ENCODE measurements at regions not wholly inside any gene's neighbourhood (a gene's known extent, or its start where the extent isn't known, plus 50 kb on each side); places are given as distances from the start of the nearest gene placed in this dataset.

- Mint-ChIP-seq H3K9me3 (no peaks in the 10 kb centered on the region), H3K27me3 (ENCODE audit: insufficient read depth) (no peaks in the 10 kb centered on the region), H3K36me3 (ENCODE audit: low read depth) (no peaks in the 10 kb centered on the region), H3K4me1 (no peaks in the 10 kb centered on the region), H3K27ac (no peak overlapping the region), H3K4me3 (no peak overlapping the region)
- H3K4me3 ChIP-seq (ENCODE audit: low read length), result no peak overlapping the region
- DNase-seq, result no peak
- no peaks in the 10 kb centered on the region for H3K9me3 ChIP-seq (ENCODE audit: control insufficient read depth, low read length)
- no peaks in the 10 kb centered on the region for H3K4me1 ChIP-seq (ENCODE audit: control insufficient read depth, insufficient read depth, low read length)
- TF ChIP-seq CTCF (conservative IDR thresholded peaks at IDR 0.05), result no peak
- H3K36me3 ChIP-seq (ENCODE audit: control insufficient read depth, insufficient read depth, low read length), result no peaks in the 10 kb centered on the region
- H3K27ac ChIP-seq (ENCODE audit: low read depth, low read length), result no peak overlapping the region
- WGBS, 2 experiments (ENCODE audit: insufficient coverage in 1 of 2, insufficient read length in 1 of 2), result 84 to 100% methylated on average over 1 of the region's 1 CpG
- H3K9ac ChIP-seq (ENCODE audit: extremely low read depth, low read length, poor library complexity, severe bottlenecking), result no peak overlapping the region
- no peaks in the 10 kb centered on the region for H3K27me3 ChIP-seq (ENCODE audit: control insufficient read depth, insufficient read depth, low read length, poor library complexity, severe bottlenecking)
Measured at GRCh38 chr7:82701949-82702348, 258.4 kb upstream of the CACNA2D1 start.

- H3K27ac Mint-ChIP-seq, result no peak overlapping the region
- H3K4me1 Mint-ChIP-seq, result no peaks in the 10 kb centered on the region
- WGBS, 2 experiments (ENCODE audit: insufficient coverage in 1 of 2, insufficient read length in 1 of 2), result 80 to 89% methylated on average over 1 to 2 of the region's 2 CpGs
- no peak overlapping the region for H3K4me3 Mint-ChIP-seq
- Histone ChIP-seq H3K36me3 (ENCODE audit: control insufficient read depth, insufficient read depth, low read length) (no peaks in the 10 kb centered on the region), H3K27ac (ENCODE audit: low read depth, low read length) (no peak overlapping the region), H3K9ac (ENCODE audit: extremely low read depth, low read length, poor library complexity, severe bottlenecking) (no peak overlapping the region), H3K4me1 (ENCODE audit: control insufficient read depth, insufficient read depth, low read length) (no peaks in the 10 kb centered on the region), H3K9me3 (ENCODE audit: control insufficient read depth, low read length) (no peaks in the 10 kb centered on the region), H3K27me3 (ENCODE audit: control insufficient read depth, insufficient read depth, low read length, poor library complexity, severe bottlenecking) (no peaks in the 10 kb centered on the region), H3K4me3 (ENCODE audit: low read length) (no peak overlapping the region)
- no peaks in the 10 kb centered on the region for H3K9me3 Mint-ChIP-seq
- H3K27me3 Mint-ChIP-seq (ENCODE audit: insufficient read depth), result no peaks in the 10 kb centered on the region
- H3K36me3 Mint-ChIP-seq (ENCODE audit: low read depth), result no peaks in the 10 kb centered on the region
- no peak for TF ChIP-seq CTCF (conservative IDR thresholded peaks at IDR 0.05)
- DNase-seq, result no peak
Measured at GRCh38 chr7:82700741-82701140, 257.2 kb upstream of the CACNA2D1 start.

- no peaks in the 10 kb centered on the region for H3K36me3 ChIP-seq (ENCODE audit: control insufficient read depth, insufficient read depth, low read length)
- no peaks in the 10 kb centered on the region for H3K27me3 ChIP-seq (ENCODE audit: control insufficient read depth, insufficient read depth, low read length, poor library complexity, severe bottlenecking)
- no peak for TF ChIP-seq CTCF (conservative IDR thresholded peaks at IDR 0.05)
- 80 to 83% methylated on average over 1 to 3 of the region's 3 CpGs for WGBS, 2 experiments (ENCODE audit: insufficient coverage in 1 of 2, insufficient read length in 1 of 2)
- no peaks in the 10 kb centered on the region for H3K9me3 ChIP-seq (ENCODE audit: control insufficient read depth, low read length)
- H3K4me3 ChIP-seq (ENCODE audit: low read length), result no peak overlapping the region
- DNase-seq, result no peak
- Mint-ChIP-seq H3K27me3 (ENCODE audit: insufficient read depth) (no peaks in the 10 kb centered on the region), H3K27ac (no peak overlapping the region), H3K9me3 (no peaks in the 10 kb centered on the region), H3K4me3 (no peak overlapping the region), H3K4me1 (no peaks in the 10 kb centered on the region), H3K36me3 (ENCODE audit: low read depth) (no peaks in the 10 kb centered on the region)
- no peak overlapping the region for H3K9ac ChIP-seq (ENCODE audit: extremely low read depth, low read length, poor library complexity, severe bottlenecking)
- no peaks in the 10 kb centered on the region for H3K4me1 ChIP-seq (ENCODE audit: control insufficient read depth, insufficient read depth, low read length)
- no peak overlapping the region for H3K27ac ChIP-seq (ENCODE audit: low read depth, low read length)
Measured at GRCh38 chr7:82699773-82700186, 256.2 kb upstream of the CACNA2D1 start.
